Activated naive CD8-positive, alpha-beta T cell treated with anti-CD3 and anti-CD28 coated beads, Interleukin-2, amount 50 U/mL, for 16 hours (primary cell): ENCODE measurements at regions not wholly inside any gene's neighbourhood (a gene's known extent, or its start where the extent isn't known, plus 50 kb on each side); places are given as distances from the start of the nearest gene placed in this dataset.
"Not testable (repeated sequence)": the region's sequence is repeated elsewhere in the genome, so short reads cannot be mapped to it uniquely, and the experiment has no call there.

Source experiments
- DNase-seq: peaks from one replicate; pipeline ENCODE4 v3.0.0-alpha.2; 2020; ENCODE audit warnings: low read depth, low spot score

DNA sequence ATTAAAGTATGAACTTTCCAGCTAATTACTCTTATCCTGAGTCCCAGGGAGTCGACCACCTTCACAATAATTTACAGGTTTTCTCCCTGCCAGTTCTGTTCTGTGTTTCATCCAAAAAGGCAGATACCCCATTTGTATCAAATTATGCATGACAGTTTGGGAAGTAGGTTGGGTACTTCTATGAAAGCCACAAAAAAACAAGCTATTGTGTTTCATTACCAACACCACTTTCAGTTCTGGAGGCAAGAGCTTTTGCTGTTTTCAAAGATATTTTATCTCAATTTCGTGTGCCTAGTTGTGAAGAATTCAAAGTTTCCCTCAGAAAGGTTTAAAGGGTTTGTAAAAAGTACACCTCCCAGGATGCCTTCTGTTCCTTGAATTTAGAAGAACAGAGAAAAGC is 557.4 kb downstream of the FLRT2 start:
- no peak for DNase-seq

- no peak for DNase-seq
Observed at GRCh38 chr14:86086962-86087361, 557.0 kb downstream of the FLRT2 start.

- DNase-seq, result no peak
Observed at GRCh38 chr14:86084097-86084496, 554.2 kb downstream of the FLRT2 start.

GRCh38 chr14:86083616-86084015 is 553.7 kb downstream of the FLRT2 start:
- no peak for DNase-seq

GRCh38 chr14:86072116-86072894 is 542.4 kb downstream of the FLRT2 start:
- no peak for DNase-seq

GRCh38 chr14:86066651-86067050 is 536.7 kb downstream of the FLRT2 start:
- no peak for DNase-seq

GRCh38 chr14:86065407-86065806 is 535.5 kb downstream of the FLRT2 start:
- no peak for DNase-seq

GRCh38 chr14:86064595-86064994 is 534.7 kb downstream of the FLRT2 start:
- DNase-seq, result not testable (repeated sequence)

DNA sequence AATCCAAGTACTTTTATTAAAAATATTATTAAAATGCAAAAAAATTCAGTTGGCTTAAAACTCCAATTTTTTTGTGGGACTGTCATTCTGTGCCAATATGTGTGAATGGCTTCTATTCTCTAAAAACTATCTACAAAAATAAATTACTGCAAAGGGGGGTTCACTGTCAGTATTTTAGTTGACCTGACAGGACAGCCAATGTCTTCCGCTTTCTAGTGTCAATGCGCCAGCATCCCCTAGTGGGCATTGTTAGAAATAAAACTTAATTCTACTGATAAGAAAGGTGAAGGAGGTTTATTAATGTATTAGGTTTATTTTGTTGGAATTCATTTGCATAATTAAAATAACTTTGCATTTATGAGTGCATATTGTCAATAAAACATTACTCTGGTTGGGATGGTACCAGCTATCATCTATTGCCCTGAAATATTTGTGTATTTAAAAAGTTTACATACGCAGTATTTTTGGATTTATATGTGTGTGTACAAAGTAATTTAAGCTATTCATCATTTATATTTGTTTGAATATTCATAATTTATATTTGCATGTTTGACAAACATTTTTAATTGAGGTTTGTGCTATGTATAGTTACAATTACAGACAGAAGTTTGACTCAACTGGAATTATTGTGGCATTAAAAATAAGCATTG is 527.2 kb downstream of the FLRT2 start:
- DNase-seq, result no peak

- DNase-seq, result no peak
Observed at GRCh38 chr14:86055512-86056075, 525.6 kb downstream of the FLRT2 start.

DNA sequence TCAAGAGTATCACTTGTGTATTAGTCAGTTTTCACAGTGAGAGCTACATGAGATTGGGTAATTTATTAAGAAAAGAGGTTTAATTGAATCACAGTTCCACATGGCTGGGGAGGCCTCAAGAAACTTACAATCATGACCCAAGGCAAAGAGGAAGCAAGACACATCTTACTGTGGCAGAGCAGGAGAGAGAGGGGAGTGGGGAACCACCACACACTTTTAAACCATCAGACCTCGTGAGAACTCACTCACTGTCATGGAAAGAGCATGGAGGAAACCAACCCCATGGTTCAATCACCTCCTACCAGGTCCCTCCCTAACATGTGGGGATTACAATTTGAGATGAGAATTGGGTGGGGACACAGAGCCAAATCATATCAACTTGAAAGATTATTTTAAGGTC is 522.9 kb downstream of the FLRT2 start:
- no peak for DNase-seq

- no peak for DNase-seq
Observed at GRCh38 chr14:86050757-86051156, 520.8 kb downstream of the FLRT2 start.

DNA sequence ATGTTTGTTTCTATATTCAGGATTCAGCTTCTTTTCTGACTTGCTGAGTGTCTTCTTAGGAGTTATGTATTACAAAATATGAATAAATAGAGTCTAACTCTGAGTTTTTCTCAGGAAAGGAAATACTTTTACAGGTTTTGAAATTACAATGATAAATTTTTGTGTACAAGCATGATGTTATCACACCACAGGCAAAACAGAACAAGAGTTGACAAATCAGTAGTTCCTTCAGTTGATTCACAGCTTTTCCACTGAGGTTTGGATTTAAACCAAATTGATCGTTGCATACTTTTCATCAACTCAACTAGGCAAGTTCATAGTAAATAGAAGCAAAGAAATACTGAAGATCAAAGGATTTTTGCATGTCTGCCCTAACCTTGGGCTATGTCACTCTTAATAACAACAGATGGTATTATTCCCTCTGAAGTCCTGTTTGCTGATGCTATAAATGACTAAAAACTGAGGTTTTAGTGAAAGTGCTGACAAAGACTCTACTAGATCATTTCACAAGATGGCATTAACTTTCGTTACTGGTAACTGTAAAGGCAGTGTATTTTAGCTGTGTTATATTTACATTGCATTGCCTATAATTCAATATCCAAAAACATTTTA is 520.2 kb downstream of the FLRT2 start:
- no peak for DNase-seq

GRCh38 chr14:86039176-86039575 is 509.2 kb downstream of the FLRT2 start:
- DNase-seq, result no peak

- no peak for DNase-seq
Observed at GRCh38 chr14:86038387-86039042, 508.6 kb downstream of the FLRT2 start.

GRCh38 chr14:86035882-86036281 is 505.9 kb downstream of the FLRT2 start:
- no peak for DNase-seq

GRCh38 chr14:86027990-86028389 is 498.0 kb downstream of the FLRT2 start:
- DNase-seq, result no peak

GRCh38 chr14:86027144-86027543 is 497.2 kb downstream of the FLRT2 start:
- DNase-seq, result no peak

GRCh38 chr14:86022031-86022629 is 492.2 kb downstream of the FLRT2 start:
- no peak for DNase-seq

GRCh38 chr14:86020841-86021240 is 490.9 kb downstream of the FLRT2 start:
- no peak for DNase-seq

GRCh38 chr14:86015941-86016340 is 486.0 kb downstream of the FLRT2 start:
- no peak for DNase-seq

GRCh38 chr14:86015511-86015910 is 485.6 kb downstream of the FLRT2 start:
- DNase-seq, result no peak
